CD4-positive, alpha-beta T cell treated with Interleukin-17A for 1 hour (primary cell): ENCODE measurements at regions not wholly inside any gene's neighbourhood (a gene's known extent, or its start where the extent isn't known, plus 50 kb on each side); places are given as distances from the start of the nearest gene placed in this dataset.
A peak's percentile ranks its signal among the peaks of the same experiment; 100 is the strongest.

Experiments used
- DNase-seq: peaks from one replicate; pipeline ENCODE4 v3.0.0-alpha.2; 2020

DNA sequence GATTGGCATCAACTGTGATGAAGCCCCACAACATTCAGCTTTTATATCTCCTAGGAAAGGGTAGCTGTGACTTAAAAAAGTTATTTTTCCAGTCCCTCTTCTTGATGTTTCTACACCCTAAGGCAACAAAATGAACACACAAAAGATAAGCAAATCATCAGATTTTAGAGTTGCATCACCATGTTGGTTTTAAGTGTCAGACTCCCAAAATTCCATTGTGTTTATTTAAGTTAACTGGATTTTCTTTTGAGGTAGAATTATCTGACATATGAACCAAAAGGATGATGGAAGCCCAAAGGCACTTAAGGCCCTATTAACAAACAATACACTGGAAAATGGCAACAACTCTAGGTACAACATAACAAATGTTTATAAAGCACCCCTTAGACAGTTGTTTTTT is 261.7 kb upstream of the SLC39A10 start:
- no peak for DNase-seq

DNA sequence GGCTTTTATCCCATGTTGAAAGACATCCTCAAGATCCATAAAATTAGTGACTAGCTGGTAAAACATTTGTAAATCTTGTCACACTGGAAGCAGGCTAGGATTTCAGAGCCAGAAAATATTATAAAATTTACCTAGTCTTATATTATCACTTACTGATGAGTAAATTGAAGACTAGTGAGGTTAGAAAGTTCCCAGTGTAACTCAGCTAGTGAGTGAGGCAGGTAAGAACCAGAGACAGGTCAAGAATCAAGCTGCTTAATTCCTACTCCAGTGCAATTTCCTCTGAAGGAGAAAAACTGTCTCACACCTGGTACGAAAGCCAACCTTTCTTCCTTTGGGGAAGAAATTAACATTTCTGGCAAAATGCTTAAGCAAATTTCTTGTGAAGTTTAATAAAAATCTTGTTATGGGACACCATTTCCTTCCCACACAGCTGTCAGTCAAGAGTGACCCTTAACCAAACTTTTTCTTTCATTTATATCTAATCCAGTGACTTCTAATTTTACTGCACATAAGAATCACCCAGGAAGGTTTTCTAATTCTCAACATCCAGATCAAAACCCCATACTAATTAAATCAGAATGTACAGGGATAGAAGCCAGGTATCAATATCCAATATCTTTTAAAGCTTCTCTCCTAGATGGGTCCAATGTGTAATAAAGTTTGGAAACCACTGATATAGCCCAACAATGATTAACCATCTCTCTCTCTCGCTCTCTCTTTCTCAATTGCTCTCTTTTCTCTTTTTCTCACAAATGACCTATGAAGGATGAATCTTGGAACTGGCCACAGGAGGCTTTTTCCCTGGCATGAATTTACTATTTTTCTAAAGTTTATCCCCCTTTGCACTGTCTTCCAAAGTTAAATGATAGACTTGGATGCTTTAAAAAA is 264.3 kb upstream of the SLC39A10 start:
- no peak for DNase-seq

DNA sequence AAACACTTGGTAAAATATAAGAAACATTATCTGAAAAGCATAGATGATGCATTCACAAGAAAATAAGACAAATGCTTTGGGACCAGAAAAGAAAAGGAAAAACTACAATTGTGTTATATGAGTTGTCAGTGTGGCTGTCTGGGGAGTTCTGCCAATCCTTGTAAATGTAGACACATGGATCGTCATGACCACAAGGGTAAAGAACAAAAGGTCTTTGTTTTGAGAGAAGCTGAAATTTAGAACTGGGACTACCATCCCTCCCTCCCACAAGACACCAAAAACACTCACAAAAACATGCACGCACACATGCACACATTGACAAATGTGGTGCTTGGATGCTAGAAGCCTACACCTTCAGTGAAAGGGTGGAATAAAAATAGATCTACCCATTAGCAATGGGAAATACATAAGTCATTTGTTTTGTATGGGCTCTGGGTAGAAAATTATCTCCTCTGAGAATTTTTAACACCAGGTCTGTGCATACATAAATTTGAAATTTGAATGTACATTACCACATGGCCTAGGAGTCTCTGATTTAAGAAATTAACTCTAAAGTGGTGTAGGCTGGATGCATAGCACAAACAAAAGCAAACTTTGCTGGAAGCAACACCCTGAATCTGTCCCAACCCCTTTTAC is 266.2 kb upstream of the SLC39A10 start:
- no peak for DNase-seq

DNA sequence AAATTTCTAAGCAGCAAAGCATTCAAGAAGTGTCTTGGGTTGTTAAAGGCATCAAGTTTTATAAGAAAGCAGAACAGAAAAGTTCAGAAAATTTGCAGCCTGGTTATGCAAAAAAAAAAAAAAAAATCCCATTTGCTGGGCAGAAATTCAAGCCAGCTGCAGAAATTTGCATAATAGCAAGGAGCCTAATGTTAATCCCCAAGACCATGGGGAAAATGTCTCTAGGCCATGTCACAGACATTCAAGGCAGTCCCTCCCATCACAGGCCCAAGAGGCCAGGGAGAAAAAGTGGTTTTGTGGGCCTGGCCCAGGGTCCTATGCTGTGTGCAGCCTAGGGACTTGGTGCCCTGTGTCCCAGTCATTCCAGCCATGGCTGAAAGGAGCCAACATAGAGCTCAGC is 269.0 kb upstream of the SLC39A10 start:
- no peak for DNase-seq

DNA sequence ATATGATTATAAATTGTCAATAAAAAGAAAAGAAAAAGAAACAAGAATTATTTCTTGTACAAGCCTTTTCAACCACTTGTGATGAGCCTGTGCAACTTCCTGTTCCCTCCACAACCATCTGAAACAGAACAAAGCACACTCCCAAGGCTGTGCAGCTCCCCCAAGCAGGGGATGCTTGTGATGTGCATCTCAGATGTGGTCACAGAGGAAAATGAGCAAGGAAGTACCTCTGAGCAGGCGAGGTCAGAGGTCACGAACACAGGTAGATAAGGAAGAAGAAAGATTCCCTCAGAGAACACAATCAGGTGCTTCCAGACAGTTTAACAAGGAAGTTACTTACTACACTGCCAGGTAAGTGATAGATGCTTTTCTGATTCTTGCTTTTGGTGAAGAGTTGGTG is 274.8 kb upstream of the SLC39A10 start:
- peak; percentile 47 for DNase-seq

DNA sequence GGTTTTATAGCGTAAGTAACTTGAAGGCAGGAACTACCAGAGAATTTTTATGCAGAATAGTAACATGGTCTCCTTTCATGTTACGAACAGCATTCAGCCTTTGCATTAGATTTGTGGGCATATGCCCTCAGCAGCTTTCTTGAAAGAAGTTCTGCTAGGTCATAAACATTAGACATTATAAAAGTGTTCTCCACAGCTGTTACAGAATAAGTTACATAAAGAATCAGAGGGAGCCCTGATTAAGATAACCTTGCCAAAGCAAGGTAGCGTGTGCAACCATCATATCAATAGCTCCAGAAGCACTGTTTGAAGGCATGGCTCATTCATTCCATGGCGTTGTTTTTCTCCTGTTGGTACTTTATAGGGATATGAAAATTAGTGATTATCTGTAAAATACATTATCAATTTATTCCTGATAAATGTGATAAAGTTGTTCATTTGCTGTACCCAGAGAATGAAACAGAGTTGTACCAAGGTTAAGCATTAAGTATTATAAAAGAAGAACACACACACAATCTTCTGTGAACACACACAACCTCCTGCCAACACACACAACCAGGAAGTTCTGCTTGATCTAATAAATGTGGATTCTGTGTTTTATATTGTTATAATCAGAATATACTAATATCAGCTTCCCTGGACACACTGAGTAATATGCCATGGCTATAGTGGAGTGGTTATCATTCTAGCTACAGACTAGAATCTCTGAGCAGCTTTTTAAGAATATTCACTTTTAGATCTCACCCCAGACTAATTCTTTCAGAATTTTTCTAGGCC is 286.7 kb upstream of the SLC39A10 start:
- DNase-seq, result no peak

DNA sequence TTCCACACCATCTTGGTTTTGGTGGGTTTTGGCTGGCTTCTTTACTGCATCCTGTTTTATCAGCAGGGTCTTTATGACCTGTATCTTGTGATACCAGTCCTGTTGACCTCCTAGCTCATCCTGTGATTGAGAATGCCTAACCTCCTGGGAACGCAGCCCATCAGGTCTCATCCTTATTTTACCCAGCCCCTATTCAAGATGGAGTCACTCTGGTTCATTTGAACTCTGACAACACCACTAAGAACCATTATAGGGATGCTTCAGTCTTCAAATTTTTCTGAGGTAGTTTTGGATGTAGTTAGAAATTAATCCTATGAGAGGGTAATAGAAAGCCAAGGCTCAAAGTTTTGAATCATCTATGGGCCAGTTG is 287.8 kb upstream of the SLC39A10 start:
- no peak for DNase-seq

DNA sequence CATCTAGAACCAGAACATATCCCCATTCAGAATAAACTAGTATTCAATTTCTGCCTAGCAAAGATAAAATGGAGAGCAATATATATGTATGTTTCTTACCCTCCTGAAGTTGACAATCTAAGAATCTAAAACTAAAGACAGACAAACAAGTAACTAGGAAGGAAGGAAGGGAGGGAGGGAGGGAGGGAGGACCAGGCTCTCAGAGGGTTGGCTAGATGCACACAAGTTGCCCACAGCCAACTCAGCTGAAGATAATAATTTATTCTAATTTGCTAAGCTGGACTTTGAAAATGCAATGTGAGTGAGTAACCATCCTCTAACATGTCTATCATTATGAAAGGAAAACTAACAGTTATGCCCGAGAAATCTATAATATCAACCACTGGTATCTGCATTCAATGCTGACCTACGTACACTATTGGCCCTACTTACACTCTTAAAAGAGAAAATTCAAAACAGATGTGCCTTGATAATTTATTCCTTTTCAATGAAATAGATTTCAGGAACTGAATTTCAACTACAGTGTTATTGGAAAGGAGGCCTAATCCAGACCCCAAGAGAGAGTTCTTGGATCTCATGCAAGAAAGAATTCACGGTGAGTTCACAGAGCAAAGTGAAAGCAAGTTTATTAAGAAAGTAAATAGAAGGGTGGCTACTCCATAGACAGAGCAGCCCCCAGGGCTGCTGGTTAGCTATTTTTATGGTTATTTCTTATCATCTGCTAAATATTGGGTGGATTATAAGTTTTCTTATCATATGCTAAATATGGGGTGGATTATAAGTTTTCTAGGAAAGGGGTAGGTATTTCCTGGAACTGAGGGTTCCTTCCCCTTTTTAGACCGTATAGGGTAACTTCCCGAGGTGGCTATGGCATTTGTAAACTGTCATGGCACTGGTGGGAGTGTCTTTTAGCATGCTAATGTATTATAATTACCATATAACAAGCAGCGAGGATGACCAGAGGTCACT is 288.5 kb upstream of the SLC39A10 start:
- DNase-seq, result no peak

DNA sequence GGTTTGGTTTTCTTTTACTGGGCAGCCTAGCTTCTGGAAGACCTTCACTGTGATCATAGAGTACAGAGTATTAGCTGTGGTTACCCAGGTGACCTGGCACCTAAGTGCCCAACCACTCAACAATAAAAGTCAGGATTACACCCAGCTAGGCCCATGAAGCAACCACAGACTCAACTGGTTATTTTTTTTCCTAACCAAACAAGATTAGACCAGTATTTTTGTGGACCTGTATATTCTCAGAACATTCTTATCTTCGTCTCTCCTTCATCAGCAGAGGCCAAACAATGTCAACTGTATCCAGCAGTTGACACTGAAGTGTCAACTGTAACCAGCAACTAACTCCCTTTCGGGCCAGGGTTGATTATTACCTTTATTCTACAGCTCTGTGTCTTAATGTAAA is 289.2 kb upstream of the SLC39A10 start:
- no peak for DNase-seq

DNA sequence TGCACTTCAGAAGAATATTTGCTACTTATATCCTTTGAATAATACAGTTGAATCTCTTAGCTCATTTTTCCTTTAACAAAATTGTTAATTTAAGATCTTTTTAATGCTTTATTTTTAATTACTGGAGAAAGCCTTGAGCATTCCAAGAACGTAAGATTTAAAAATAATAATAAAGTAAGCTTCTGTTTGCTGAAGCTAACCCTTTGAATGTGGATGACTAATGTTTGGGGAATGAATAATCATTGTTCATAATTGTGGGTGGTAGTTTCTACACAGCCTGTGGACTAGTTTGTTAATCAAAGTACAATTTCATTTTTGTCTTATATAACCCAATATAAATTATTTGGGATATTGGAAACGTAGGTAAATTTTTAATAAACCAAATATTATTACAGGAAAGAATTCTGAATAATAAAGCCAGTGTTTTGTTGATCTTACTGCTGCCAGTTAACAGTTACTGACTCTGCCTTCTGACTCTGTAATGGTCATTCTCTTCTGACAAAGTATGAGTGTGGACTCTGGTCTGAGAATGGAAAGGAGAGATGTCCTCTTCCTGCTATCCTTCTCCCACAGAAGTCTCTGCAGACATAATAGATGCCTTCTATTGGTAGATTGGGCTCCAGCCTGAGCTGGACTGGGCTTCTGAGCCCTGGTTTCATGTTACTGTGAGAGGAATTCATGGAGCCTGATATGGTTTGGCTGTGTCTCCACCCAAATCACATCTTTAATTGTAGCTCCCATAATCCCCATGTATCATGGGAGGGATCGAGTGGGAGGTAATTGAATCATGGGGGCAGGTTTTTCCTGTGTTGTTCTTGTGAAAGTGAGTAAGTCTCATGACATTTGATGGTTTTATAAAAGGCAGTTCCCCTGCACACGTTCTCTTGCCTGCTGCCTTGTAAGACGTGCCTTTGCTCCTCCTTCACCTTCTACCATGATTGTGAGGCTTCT is 292.7 kb upstream of the SLC39A10 start:
- DNase-seq, result no peak

DNA sequence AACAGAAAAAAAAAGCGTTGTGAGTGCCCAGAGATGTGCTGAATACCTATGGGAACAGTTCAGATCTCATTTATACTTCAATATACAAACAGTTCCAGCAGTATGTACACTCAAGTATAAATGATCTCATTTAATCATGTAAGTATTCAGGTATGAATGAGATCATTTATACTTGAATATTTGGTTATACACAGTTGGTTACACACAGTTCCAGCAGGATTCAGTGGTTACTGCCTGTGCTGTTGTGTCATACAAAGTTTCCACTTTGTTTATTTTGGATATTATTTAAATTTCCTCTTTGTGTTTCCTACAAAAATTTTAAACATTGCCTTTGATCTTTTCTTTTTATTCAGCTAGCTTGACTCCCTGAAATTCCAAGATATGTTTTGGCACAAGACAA is 293.5 kb upstream of the SLC39A10 start:
- no peak for DNase-seq

DNA sequence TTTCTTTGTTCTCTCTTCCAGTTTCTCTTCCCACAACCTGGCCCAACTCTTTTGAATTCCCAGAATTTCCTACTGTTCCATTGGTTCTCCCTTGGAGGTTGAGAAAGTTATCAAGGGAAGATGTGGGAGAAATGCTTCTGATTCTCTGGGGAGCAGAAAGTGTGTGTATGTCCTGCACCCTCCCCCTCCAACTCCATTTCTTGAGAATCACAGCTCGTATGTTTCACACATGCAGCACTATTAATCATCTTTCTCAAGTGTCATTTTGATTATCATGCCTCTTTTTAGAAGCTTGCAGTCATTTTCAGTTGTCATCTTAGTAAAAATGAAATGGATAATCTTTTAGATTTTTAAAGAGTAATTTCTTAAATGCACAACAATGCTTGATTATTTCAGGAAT is 296.8 kb upstream of the SLC39A10 start:
- no peak for DNase-seq

DNA sequence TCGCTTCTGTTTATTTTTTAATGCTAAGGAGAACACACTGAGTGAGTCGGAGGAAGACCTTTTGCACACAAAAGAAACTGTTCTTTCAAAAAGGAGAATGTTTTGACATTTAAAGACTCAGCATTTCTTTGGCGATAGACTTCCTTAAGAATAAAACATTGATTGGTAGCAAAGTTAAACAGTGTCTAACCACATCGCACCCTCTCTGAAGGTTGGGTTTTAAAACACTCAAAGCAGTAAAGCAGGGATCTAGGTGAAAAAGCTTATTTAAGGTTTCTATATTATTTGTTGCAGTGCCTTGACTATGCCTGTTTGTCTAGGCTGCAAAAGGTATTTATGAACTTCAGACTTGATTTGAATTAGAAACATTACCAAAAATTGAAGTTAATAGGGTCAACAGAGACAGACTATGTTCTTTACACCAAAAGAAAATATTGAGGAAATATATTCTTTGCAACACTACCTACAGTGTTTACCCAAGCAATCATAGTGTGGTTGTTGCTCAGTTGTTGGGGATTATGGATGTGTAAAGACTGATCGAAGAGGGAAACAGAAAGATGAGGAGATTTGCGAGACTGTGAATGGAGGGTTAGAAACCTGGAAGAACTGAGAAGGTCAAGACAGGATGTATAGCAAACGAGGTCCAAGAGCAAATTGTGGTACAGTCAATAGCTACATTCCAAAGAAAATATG is 297.8 kb upstream of the SLC39A10 start:
- DNase-seq, result no peak

DNA sequence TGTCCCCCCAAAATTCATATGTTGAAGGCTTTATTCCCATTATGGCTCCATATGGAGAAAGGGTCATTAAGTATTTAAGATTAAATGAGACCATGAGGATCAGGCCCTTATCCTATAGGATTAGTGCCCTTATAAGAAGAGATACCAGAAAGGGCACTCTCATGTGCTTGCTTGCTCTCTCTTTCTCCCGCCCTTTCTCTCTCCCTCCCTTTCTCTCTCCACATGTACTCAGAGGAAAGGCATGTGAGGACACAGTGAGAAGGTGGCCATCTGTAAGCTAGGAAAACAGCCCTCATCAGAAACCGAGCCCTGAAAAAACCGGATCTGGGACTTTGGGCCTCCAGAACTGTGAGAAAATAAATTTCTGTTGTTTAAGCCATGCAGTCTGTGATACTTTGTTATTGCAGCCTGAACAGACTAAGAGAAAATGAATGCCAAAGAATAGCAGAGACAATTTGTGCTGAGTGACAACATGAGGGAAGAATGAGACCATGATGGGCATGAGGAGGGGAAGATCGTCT is 300.0 kb upstream of the SLC39A10 start:
- DNase-seq, result no peak

DNA sequence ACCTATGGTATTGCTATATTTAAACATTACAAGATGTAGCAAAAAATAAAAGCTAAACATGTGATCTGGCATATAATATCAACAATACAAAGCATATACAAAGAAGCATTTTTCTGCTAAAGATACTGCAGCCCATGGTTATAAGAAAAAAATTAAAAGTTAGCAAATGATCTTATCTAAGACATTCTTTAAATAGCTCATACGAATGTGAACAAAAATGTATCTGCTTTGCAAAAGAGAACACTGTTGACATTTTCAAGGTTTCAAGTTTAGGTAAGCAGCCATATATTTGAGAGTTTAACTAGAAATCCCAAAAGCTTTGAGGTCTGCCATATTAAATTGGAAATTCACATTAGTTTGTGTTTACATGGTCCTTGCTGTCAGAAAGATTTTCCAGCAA is 301.0 kb upstream of the SLC39A10 start:
- DNase-seq, result no peak

DNA sequence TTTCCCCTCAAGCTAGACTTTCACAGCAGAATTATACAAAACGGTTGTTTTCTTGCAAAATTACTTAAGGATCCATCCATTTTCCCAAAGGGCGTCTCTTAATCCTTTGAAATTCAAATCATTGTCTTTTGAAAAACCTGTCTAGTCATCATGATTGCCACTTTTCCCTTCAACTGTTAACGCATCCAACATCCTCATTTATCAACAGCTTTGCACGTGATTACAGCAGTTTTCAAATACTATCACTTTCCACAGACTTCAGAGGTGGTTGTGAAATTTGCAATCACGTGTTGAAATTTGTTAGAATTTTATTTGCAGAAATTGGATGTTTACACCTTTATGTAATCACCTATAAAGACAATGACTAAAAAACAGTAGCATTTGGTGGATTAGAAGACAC is 304.4 kb upstream of the SLC39A10 start:
- DNase-seq, result no peak

DNA sequence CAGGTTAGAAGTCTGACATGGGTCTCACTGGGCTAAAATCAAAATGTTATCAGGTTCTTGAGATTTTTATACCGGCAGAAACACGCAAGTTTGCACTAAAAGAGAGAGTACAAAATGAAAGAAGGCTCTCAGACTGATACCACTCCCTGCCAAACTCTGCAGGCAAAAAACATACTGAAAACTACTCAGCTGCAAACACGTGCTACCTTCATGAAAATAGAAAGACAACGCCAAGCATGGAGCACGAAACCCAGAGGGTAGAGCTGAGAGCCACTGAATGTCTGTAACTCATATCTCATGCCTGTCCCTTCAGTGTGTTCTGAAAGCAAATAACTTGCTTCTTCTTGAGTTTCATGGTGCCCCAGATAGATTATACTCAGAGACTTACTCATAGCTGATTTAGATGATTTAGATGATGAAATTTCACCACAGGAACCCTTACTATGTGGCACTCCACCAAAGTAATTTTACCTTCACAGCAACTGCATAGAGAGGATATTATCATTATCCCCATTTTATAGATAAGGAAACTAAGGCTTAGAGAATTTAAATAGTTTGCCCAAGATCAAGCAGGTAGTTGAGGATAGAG is 313.0 kb upstream of the SLC39A10 start:
- no peak for DNase-seq

DNA sequence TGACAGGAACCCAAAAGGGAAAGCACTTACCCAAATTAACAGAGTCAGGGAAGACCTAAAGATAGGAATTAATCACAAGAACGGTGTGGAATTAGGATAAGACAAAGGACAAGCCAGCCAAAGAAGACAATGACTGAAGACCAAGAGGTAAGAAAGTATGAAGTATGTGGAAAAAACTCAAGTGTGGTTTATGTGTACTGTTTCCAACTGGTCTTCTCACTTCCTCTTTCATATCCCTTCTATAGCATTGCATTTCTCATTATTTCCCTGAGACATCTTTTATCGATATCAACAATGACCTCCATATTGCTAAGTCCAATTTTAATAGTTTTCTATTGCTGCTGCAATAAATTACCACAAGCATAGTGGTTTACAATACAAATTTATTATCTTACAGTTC is 313.5 kb upstream of the SLC39A10 start:
- no peak for DNase-seq

DNA sequence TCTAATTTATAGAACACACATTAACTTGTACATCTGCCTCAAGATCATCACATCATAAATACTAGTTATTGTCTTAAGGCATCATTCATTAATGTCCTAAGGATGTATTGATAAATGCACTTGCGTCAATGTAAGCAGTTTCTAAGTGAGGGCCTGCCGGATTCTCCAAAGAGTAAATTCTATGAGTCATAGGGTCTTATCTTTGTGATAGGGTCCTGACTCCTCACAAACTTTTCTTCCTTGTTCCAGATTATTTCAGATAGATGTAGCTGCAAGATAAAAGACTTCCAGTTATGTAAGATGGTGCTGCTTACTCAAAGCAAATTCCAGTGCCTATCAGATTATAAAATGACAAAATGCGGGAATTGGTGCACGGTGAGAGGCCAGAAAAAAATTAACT is 315.0 kb upstream of the SLC39A10 start:
- DNase-seq, result no peak

DNA sequence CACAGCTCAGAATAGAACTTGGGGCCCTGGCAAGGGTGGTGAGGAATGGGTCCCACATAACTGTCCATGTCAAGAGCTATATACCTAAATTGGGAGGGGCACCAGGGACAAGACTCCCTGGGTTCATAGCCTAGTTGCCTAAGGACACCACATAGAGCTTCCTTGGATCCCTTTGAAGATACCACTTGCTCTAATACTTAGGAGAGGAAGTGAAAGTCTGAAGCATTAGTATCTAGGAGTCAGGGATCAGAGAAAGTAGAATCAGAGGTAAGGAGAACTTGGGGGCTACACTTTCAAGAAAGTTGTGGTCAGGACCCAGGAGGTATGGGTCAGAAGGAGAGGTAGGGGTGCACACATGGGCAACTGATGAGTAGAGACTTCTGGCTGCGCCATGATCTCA is 318.2 kb upstream of the SLC39A10 start:
- no peak for DNase-seq
